CD4-positive, alpha-beta T cell treated with Interleukin-17A for 1 hour (primary cell): ENCODE measurements at regions not wholly inside any gene's neighbourhood (a gene's known extent, or its start where the extent isn't known, plus 50 kb on each side); places are given as distances from the start of the nearest gene placed in this dataset.

Source experiments
- DNase-seq: peaks from one replicate; pipeline ENCODE4 v3.0.0-alpha.2; 2020

- no peak for DNase-seq
Measured at GRCh38 chr14:99100497-99101270, 171.3 kb downstream of the BCL11B start.

- DNase-seq: no peak
Measured at GRCh38 chr14:99101855-99102461, 170.0 kb downstream of the BCL11B start.

GRCh38 chr14:99116741-99117295 lies 155.2 kb downstream of the BCL11B start:
- DNase-seq: no peak

- DNase-seq: no peak
Measured at GRCh38 chr14:99117671-99118045, 154.3 kb downstream of the BCL11B start.

- DNase-seq: no peak
Measured at GRCh38 chr14:99118046-99118721, 153.8 kb downstream of the BCL11B start.

- no peak for DNase-seq
Measured at GRCh38 chr14:99118946-99119345, 153.1 kb downstream of the BCL11B start.
